Middle frontal gyrus (tissue), 1 donor: ENCODE measurements at regions not wholly inside any gene's neighbourhood (a gene's known extent, or its start where the extent isn't known, plus 50 kb on each side); places are given as distances from the start of the nearest gene placed in this dataset.
A peak's percentile ranks its signal among the peaks of the same experiment; 100 is the strongest.

Experiments
- DNase-seq: peaks from one replicate; pipeline ENCODE4 v3.0.0-alpha.2; 2015; ENCODE audit warnings: low spot score; ENCODE audit errors: extremely low spot score

DNA sequence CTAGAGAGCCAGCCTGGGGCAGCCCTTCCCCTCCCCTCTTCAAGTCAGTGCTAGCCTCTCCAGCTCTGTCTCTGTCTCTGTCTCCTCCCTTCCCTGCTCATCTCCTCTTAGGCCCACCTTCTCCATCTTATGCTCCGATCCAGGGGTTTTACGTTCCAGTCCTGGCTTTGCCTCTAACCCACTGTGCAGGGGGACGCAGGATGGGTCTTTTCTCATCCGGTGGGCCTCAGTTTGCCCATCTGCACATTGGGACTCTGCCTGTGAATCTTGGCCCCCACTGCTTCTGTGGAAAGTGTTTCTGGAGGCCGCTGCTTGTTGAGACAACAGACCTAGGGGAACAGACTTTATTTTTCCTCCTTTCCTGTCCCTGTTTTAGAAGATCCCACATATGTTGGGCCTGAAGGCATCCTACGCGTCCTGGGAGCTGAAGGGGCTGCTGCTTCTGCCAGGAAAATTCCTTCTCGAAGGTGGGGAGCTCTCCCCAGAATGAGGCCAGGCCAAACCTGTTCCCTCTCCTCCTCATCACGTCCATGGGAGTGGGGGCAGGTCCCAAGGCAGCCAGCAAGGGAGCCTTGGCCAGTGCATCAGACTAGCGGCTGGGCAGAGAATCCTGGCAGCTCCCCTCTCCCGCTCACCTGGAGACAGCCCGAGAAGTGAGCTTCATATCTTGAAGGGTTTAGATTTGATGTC lies 99.5 kb upstream of the CSF3R start:
- DNase-seq, result no peak

DNA sequence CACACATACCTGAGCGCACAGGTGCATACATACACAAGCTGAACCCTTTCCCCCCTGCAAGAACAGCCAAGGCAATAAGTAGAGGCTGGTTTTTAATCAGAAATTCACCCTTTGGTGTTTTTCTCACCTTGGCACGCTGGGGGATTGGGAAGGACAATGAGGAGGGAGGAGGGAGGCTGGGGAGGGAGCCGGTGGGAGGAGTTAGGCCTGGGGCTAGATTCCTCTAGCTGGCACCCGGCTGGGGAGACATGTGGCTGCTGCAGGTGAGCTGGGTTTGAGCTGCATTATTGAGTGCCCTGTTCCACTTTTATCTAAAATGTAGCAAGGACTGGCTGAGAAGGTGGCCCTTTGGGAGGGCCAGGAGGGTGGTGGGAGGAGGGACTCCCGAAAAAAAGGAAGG lies 97.8 kb upstream of the CSF3R start:
- no peak for DNase-seq

- DNase-seq, result no peak
Measured at GRCh38 chr1:36579039-36579438, 96.3 kb upstream of the CSF3R start.

DNA sequence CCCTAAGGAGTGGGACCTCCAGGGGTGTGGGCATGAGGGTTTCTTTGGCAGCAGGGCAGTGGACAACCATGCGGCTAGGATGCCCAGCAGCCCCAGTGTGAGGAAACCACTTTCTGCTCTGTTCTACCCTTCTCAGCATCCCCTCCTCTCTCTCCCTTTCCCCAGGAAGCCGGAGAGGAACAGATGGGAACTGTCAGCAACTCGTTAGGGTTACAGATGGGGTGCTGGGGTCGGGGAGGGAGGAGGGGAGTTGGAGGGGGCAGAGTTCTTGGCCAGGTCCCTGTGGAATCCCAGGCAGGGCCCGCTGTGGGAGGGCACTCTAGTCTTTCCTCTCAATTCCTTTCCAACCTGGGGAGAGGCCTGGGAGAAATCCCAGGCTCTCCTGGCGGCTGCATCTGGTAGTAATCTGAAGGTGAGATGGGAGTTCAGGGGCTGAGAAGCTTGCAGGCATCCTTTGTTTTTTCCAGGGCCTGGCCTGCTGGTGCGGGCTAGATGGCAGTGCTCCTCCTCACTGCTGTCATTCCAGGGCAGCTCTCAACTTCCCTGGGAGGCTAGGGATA lies 93.9 kb upstream of the CSF3R start:
- DNase-seq, result no peak

GRCh38 chr1:36576118-36576517 lies 93.4 kb upstream of the CSF3R start:
- peak; percentile 6 for DNase-seq

DNA sequence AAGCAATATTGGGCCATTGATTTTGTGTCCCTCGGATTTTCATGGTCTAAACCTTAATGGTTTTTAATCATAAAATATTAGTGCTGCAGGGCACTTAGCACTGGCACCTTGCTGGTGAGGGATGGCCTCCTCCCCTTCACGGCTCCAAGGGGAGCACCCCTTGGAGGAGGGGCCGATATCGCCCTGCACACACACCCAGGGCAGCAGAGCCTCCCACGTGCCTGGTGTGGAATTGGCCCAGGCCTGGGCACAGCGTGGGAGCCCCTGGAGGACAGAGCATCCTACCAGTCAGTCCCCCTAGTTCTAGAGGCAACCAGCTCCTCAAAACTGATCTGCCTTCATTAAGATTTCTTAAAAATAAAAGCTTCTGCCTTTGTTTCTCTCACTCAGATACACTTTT lies 90.7 kb upstream of the CSF3R start:
- no peak for DNase-seq

DNA sequence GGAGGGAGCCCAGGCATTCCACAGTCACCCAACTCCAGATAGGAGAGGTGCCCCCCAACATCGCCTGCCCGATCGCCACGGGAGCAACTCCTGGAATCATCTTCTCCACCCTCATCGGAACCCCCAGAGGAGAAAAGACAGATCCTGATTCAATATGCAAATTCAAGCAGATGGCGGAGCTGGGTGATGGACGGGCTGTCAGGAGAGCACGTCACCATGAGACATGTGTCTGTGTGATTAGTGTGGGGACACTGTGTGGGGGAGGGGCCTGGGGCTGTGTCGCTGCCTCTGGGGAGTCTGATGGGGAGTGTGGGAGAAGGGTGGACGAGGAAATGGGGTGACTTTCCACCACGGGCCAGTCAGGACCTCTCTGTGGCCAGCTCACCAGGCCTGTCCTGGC lies 90.2 kb upstream of the CSF3R start:
- no peak for DNase-seq

DNA sequence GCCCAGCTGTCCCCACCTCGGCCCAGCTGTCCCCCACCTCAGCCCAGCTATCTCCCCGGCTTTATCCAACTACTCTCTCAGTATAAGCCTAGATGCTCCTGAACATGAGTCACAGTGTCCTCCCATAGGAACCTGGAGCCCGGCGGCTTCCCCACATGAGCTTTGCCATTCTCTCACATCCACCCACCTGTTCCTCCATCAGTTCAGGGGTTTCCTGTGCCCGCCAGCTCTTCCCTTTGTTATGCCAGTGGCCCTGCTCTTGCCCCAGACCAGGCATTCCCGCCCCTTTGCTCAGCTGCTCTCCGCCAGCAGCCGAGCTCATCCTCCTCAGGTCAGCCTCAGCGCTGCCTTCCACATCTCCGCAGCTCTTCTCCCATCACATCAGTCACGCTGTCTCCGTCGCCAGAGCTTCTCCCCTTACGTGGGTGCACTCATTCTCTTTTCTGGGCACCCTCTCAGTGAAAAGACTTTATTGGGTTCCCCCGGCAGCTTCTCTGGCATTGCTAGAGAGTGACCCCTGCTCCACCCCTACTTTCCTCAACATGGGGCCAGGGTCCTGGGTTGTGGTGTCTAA lies 89.5 kb upstream of the CSF3R start:
- DNase-seq, result no peak

GRCh38 chr1:36571106-36571505 lies 88.4 kb upstream of the CSF3R start:
- DNase-seq, result no peak

GRCh38 chr1:36570478-36571060 lies 87.9 kb upstream of the CSF3R start:
- no peak for DNase-seq

GRCh38 chr1:36570006-36570405 lies 87.3 kb upstream of the CSF3R start:
- DNase-seq, result no peak

- no peak for DNase-seq
Measured at GRCh38 chr1:36567601-36568341, 85.1 kb upstream of the CSF3R start.

DNA sequence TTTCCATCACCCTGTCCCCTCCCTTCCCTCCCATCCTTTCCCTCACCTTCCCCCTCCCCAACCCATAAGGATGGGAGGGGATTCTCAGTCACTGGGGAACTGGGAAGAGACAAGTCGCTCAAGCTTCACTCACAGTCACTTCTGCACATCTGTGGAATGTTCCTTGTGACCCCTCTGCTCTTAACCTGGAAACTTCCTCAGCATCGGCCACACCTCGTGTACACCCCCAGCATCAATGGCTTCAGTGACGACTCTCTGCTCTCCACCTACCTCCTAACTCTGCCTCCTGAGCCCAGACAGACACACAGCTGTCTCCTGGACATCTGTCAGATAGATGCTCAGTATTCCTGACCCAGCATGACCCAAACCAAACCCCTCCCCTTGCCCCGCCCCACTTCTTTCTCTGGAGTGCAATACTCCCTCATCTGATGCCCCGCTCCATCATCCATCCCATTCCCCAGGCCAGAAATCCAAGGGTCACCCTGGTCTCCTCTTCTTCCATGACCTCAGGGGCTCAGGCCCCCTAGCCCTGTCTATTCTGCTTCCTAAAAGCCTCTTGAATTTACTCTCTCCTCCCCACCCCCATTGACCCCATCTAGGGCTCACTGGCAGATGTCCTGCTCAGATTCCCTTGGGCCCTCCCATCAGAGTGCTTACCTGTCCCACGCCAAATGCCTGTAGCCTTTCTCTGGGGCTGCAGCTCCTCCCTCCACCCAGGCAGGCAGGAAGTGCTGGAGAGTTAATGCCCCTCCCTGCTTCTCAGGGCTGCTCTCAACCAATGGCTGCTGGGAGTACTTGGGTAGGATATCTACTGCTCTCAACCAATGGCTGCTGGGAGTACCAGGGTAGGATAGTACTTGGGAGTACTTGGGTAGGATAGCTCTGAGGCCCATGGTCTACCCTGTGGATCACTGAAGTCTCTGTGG lies 83.1 kb upstream of the CSF3R start:
- no peak for DNase-seq

- DNase-seq, result no peak
Measured at GRCh38 chr1:36562181-36562685, 79.5 kb upstream of the CSF3R start.

DNA sequence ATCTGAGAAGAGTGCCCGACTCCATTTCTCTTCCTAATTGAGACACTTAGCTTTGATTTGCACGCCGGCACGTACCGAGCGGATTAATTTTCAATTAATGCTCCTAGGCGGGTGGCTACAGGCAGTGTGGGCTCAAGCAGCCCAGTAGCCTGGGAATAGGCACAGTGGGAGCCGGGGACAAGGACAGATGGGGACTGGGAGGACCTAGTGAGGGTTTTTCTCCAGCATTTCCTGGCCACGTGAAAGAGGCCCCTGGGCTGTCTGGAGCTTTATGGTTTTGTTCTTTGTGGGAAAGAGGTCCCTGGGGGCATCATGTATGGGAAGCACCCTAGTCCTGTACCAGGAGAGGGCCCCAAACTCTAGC lies 78.6 kb upstream of the CSF3R start:
- DNase-seq, result no peak

GRCh38 chr1:36560621-36561360 lies 78.1 kb upstream of the CSF3R start:
- no peak for DNase-seq

DNA sequence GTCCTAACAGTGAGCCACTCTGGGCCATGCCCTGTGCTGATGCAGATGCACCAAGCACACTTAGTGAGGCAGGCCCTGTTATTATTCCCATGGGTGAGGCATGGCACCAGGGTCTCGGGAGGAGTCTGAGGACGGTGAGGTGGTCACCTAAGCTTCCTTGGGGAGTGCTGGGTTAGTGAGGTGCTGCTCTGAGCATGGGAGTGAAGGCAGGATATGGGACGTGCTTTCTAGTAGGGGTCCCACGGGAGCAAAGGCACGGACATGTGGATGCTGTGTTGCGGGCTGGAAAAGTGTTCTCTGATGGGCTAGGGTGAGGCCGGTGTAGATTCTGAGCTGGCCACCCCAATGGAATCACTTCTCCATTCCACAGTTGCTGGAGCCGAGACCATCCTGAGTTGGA lies 77.5 kb upstream of the CSF3R start:
- no peak for DNase-seq

- DNase-seq, result no peak
Measured at GRCh38 chr1:36559061-36559460, 76.3 kb upstream of the CSF3R start.

DNA sequence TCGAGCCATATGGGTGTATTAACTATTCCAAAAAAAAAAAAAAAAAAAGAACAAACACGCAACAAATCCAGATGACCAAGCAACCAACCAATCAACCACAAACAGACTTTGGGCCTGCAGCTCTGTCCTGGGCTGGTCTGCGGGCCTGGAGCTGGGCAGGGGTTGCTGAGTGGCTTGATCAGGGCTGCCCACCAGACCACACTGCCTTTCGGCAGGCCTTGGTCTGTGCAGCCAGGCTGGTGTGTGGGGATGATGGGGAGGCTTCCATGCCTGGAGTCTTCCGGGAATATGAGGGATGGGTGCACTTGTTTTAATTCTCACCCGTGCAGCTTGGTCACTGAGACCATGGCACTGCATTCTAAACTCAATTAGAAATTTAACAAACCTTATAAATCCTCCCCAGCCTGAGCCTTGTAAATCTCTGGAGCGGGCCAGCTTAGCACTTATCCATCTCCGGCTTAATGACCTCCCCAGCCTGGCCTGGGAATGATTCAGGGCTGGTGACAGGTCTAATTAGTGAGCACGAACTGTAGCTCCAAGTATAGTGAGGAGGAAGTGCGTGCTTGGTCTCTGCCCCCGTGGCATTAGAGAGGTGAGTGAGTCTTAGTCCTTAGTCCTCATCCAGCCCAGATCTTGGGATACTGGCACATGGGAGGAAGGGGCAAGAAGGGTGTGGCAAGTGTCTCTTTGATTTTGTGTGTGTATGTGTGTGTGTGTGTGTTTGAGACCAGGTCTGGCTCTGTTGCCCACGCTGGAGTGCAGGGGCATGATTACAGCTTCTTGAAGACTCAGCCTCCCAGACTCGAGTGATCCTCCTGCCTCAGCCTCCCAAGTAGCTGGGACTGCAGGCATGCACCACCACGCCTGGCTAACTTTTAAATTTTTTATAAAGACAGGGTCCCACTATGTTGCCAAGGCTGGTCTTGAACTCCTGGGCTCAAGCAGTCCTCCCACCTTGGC lies 74.6 kb upstream of the CSF3R start:
- DNase-seq, result no peak
